Mesendoderm (in vitro differentiated cells): ENCODE measurements at regions not wholly inside any gene's neighbourhood (a gene's known extent, or its start where the extent isn't known, plus 50 kb on each side); places are given as distances from the start of the nearest gene placed in this dataset.

Experiments
- DNase-seq: peaks from one replicate; pipeline ENCODE4 v3.0.0; 2013
- H2AK5ac ChIP-seq: 2 replicates; pipeline ENCODE4 v1.6.1; 2013; ENCODE audit warnings: low read length, inconsistent platforms
- H2BK120ac ChIP-seq: 2 replicates; pipeline ENCODE4 v1.6.1; 2013; ENCODE audit warnings: low read depth, mild to moderate bottlenecking, low read length, moderate library complexity, mixed read lengths
- H2BK15ac ChIP-seq: replicated peaks from 2 replicates; pipeline ENCODE4 v1.6.1; 2013; ENCODE audit warnings: low read depth, mild to moderate bottlenecking, moderate library complexity
- H2BK5ac ChIP-seq: 2 replicates; pipeline ENCODE4 v1.6.1; 2013; ENCODE audit warnings: low read length, inconsistent platforms
- H3K18ac ChIP-seq: 2 replicates; pipeline ENCODE4 v1.6.1; 2013; ENCODE audit warnings: mild to moderate bottlenecking, low read length, mixed read lengths
- H3K23ac ChIP-seq: one replicate; pipeline ENCODE4 v1.6.1; 2013; ENCODE audit warnings: low read length
- H3K27ac ChIP-seq: 2 replicates; pipeline ENCODE4 v1.5.1; 2013; ENCODE audit warnings: low read depth, mild to moderate bottlenecking, inconsistent platforms, low read length, moderate library complexity
- H3K27me3 ChIP-seq: 2 replicates; pipeline ENCODE4 v1.6.1; 2013; ENCODE audit warnings: low read length, control low read depth, mild to moderate bottlenecking, inconsistent platforms; ENCODE audit not compliant: insufficient read depth, poor library complexity
- H3K36me3 ChIP-seq: 2 replicates; pipeline ENCODE4 v1.6.1; 2013; ENCODE audit warnings: low read length, inconsistent platforms; ENCODE audit not compliant: control insufficient read depth, insufficient read depth
- H3K4ac ChIP-seq: one replicate; pipeline ENCODE4 v1.6.1; 2013; ENCODE audit warnings: low read depth, mild to moderate bottlenecking, low read length, moderate library complexity
- H3K4me1 ChIP-seq: 2 replicates; pipeline ENCODE4 v1.6.1; 2013; ENCODE audit warnings: low read depth, low read length, inconsistent platforms; ENCODE audit not compliant: control insufficient read depth
- H3K4me2 ChIP-seq: 2 replicates; pipeline ENCODE4 v1.6.1; 2013; ENCODE audit warnings: low read length
- H3K4me3 ChIP-seq: 2 replicates; pipeline ENCODE4 v1.5.1; 2013; ENCODE audit warnings: mild to moderate bottlenecking, low read length
- H3K56ac ChIP-seq: one replicate; pipeline ENCODE4 v1.6.1; 2013; ENCODE audit warnings: low read length
- H3K79me1 ChIP-seq: 2 replicates; pipeline ENCODE4 v1.6.1; 2013; ENCODE audit warnings: low read length, inconsistent platforms
- H3K79me2 ChIP-seq: 2 replicates; pipeline ENCODE4 v1.6.1; 2013; ENCODE audit warnings: mild to moderate bottlenecking, low read length; ENCODE audit not compliant: control insufficient read depth, insufficient read depth
- H3K9ac ChIP-seq: 2 replicates; pipeline ENCODE4 v1.6.1; 2013; ENCODE audit warnings: low read length, inconsistent platforms
- H4K5ac ChIP-seq: one replicate; pipeline ENCODE4 v1.6.1; 2013; ENCODE audit warnings: low read length
- H4K8ac ChIP-seq: one replicate; pipeline ENCODE4 v1.6.1; 2013; ENCODE audit warnings: low read depth, mild to moderate bottlenecking, control low read depth, low read length, moderate library complexity
- whole genome bisulfite sequencing: extraction: QIAGEN DNeasy Blood & Tissue Kit; methylation state at CpG from one replicate; pipeline ENCODE4 v1.1.7; 2013; ENCODE audit warnings: low lambda C conversion rate, missing lambda C conversion rate; ENCODE audit not compliant: insufficient coverage; ENCODE audit errors: extremely low coverage; 5-methylcytosine and 5-hydroxymethylcytosine counted together

- Histone ChIP-seq H3K18ac (no peak overlapping the region), H3K4me3 (no peak overlapping the region), H2BK5ac (no peak overlapping the region), H3K27me3 (no peaks in the 10 kb centered on the region), H3K9ac (no peak overlapping the region), H2AK5ac (no peak overlapping the region), H3K36me3 (no peaks in the 10 kb centered on the region), H2BK15ac (no peak overlapping the region), H3K23ac (no peak overlapping the region), H3K4ac (no peak overlapping the region), H4K5ac (no peak overlapping the region), H3K56ac (no peak overlapping the region), H3K79me2 (no peaks in the 10 kb centered on the region), H3K4me1 (no peaks in the 10 kb centered on the region), H3K27ac (no peak overlapping the region), H2BK120ac (no peak overlapping the region), H3K79me1 (no peaks in the 10 kb centered on the region), H4K8ac (no peak overlapping the region), H3K4me2 (no peak overlapping the region)
- WGBS = no CpG with 5 or more reads among the region's 1 CpG
- no peak for DNase-seq
Measured at GRCh38 chr5:67652201-67652600, 455.6 kb upstream of the CD180 start.

GRCh38 chr5:67651180-67651579, 454.6 kb upstream of the CD180 start:
- Histone ChIP-seq H3K79me1 (no peaks in the 10 kb centered on the region), H3K23ac (no peak overlapping the region), H3K79me2 (no peaks in the 10 kb centered on the region), H3K4me2 (no peak overlapping the region), H2AK5ac (no peak overlapping the region), H3K9ac (no peak overlapping the region), H2BK5ac (no peak overlapping the region), H3K4me1 (no peaks in the 10 kb centered on the region), H3K56ac (no peak overlapping the region), H3K27me3 (no peaks in the 10 kb centered on the region), H3K18ac (no peak overlapping the region), H3K4me3 (no peak overlapping the region), H4K8ac (no peak overlapping the region), H3K27ac (no peak overlapping the region), H3K4ac (no peak overlapping the region), H2BK120ac (no peak overlapping the region), H3K36me3 (no peaks in the 10 kb centered on the region), H2BK15ac (no peak overlapping the region), H4K5ac (no peak overlapping the region)
- no peak for DNase-seq
- WGBS = no CpG with 5 or more reads among the region's 1 CpG

- Histone ChIP-seq H2BK120ac (no peak overlapping the region), H3K36me3 (no peaks in the 10 kb centered on the region), H3K79me2 (no peaks in the 10 kb centered on the region), H4K8ac (no peak overlapping the region), H3K56ac (no peak overlapping the region), H2AK5ac (no peak overlapping the region), H3K27ac (no peak overlapping the region), H3K4ac (no peak overlapping the region), H3K9ac (no peak overlapping the region), H3K27me3 (no peaks in the 10 kb centered on the region), H3K23ac (no peak overlapping the region), H3K4me1 (no peaks in the 10 kb centered on the region), H2BK15ac (no peak overlapping the region), H2BK5ac (no peak overlapping the region), H3K79me1 (no peaks in the 10 kb centered on the region), H3K4me2 (no peak overlapping the region), H4K5ac (no peak overlapping the region), H3K18ac (no peak overlapping the region), H3K4me3 (no peak overlapping the region)
- DNase-seq = no peak
- no CpG with 5 or more reads among the region's 6 CpGs for WGBS
Measured at GRCh38 chr5:67648201-67648671, 451.6 kb upstream of the CD180 start.

GRCh38 chr5:67647772-67648171, 451.2 kb upstream of the CD180 start:
- H3K9ac ChIP-seq = no peak overlapping the region
- no peak overlapping the region for H2BK15ac ChIP-seq
- no peaks in the 10 kb centered on the region for H3K79me2 ChIP-seq
- no peaks in the 10 kb centered on the region for H3K36me3 ChIP-seq
- no peaks in the 10 kb centered on the region for H3K4me1 ChIP-seq
- H4K8ac ChIP-seq = no peak overlapping the region
- no peak overlapping the region for H3K56ac ChIP-seq
- H3K4ac ChIP-seq = no peak overlapping the region
- H3K4me3 ChIP-seq = no peak overlapping the region
- no peak overlapping the region for H3K27ac ChIP-seq
- no peak overlapping the region for H3K23ac ChIP-seq
- H2BK5ac ChIP-seq = no peak overlapping the region
- WGBS = no CpG with 5 or more reads among the region's 2 CpGs
- no peak for DNase-seq
- no peak overlapping the region for H3K4me2 ChIP-seq
- H2AK5ac ChIP-seq = no peak overlapping the region
- H3K79me1 ChIP-seq = no peaks in the 10 kb centered on the region
- H2BK120ac ChIP-seq = no peak overlapping the region
- no peaks in the 10 kb centered on the region for H3K27me3 ChIP-seq
- H3K18ac ChIP-seq = no peak overlapping the region
- no peak overlapping the region for H4K5ac ChIP-seq

- Histone ChIP-seq H2AK5ac (no peak overlapping the region), H3K27ac (no peak overlapping the region), H4K8ac (no peak overlapping the region), H2BK120ac (no peak overlapping the region), H2BK15ac (no peak overlapping the region), H3K36me3 (no peaks in the 10 kb centered on the region), H4K5ac (no peak overlapping the region), H3K4me3 (no peak overlapping the region), H3K79me1 (no peaks in the 10 kb centered on the region), H3K79me2 (no peaks in the 10 kb centered on the region), H3K4ac (no peak overlapping the region), H3K23ac (no peak overlapping the region), H3K4me1 (no peaks in the 10 kb centered on the region), H3K9ac (no peak overlapping the region), H3K27me3 (no peaks in the 10 kb centered on the region), H3K18ac (no peak overlapping the region), H3K56ac (no peak overlapping the region), H2BK5ac (no peak overlapping the region), H3K4me2 (no peak overlapping the region)
- no CpG with 5 or more reads among the region's 3 CpGs for WGBS
- peak; percentile 4 for DNase-seq
Measured at GRCh38 chr5:67644221-67644920, 447.8 kb upstream of the CD180 start.

- Histone ChIP-seq H3K27me3 (no peaks in the 10 kb centered on the region), H3K18ac (no peak overlapping the region), H3K27ac (no peak overlapping the region), H3K4me1 (peaks cover 1% of the 10 kb centered on the region), H3K4me3 (no peak overlapping the region), H4K8ac (no peak overlapping the region), H3K4me2 (no peak overlapping the region), H2BK15ac (no peak overlapping the region), H3K36me3 (no peaks in the 10 kb centered on the region), H2AK5ac (no peak overlapping the region), H3K56ac (no peak overlapping the region), H4K5ac (no peak overlapping the region), H3K23ac (no peak overlapping the region), H3K4ac (no peak overlapping the region), H2BK5ac (no peak overlapping the region), H3K79me2 (no peaks in the 10 kb centered on the region), H3K79me1 (no peaks in the 10 kb centered on the region), H2BK120ac (no peak overlapping the region), H3K9ac (no peak overlapping the region)
- no peak for DNase-seq
- no CpG with 5 or more reads among the region's 2 CpGs for WGBS
Measured at GRCh38 chr5:67643536-67643935, 446.9 kb upstream of the CD180 start.
